ENCODE measurements at regions not wholly inside any gene's neighbourhood (a gene's known extent, or its start where the extent isn't known, plus 50 kb on each side); places are given as distances from the start of the nearest gene placed in this dataset.

DNA sequence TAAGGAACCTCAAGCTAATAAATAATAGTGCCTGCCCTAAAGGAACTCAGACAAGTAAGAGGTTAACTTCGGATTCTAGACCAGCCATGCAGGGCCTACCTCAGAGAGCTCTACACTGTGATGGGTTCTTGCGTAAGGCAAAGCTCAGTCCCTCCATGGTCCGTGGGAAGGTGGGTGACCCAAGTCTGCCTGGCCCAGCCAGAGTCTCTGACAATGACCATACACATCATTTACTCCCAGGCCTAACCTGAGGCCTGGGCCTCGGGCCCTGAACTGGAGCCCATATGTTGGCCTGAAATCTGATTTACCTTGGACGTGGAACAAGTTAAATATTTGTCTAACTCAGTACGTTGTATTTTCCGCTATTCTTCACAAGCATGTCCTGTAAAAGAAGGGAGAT, 55.1 kb downstream of the TMEM174 start:
- TF ChIP-seq, protein P1, sequence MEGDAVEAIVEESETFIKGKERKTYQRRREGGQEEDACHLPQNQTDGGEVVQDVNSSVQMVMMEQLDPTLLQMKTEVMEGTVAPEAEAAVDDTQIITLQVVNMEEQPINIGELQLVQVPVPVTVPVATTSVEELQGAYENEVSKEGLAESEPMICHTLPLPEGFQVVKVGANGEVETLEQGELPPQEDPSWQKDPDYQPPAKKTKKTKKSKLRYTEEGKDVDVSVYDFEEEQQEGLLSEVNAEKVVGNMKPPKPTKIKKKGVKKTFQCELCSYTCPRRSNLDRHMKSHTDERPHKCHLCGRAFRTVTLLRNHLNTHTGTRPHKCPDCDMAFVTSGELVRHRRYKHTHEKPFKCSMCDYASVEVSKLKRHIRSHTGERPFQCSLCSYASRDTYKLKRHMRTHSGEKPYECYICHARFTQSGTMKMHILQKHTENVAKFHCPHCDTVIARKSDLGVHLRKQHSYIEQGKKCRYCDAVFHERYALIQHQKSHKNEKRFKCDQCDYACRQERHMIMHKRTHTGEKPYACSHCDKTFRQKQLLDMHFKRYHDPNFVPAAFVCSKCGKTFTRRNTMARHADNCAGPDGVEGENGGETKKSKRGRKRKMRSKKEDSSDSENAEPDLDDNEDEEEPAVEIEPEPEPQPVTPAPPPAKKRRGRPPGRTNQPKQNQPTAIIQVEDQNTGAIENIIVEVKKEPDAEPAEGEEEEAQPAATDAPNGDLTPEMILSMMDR (IDR thresholded peaks at IDR 0.05; ENCODE audit: insufficient read depth, low read length), result no peak
- no peak overlapping the region for H3K4me3 ChIP-seq (ENCODE audit: low read depth, low read length)
- DNase-seq (ENCODE audit: low read depth), result no peak

Data from fibroblast of the aortic adventitia (primary cell).